ENCODE measurements at regions not wholly inside any gene's neighbourhood (a gene's known extent, or its start where the extent isn't known, plus 50 kb on each side); places are given as distances from the start of the nearest gene placed in this dataset.

DNA sequence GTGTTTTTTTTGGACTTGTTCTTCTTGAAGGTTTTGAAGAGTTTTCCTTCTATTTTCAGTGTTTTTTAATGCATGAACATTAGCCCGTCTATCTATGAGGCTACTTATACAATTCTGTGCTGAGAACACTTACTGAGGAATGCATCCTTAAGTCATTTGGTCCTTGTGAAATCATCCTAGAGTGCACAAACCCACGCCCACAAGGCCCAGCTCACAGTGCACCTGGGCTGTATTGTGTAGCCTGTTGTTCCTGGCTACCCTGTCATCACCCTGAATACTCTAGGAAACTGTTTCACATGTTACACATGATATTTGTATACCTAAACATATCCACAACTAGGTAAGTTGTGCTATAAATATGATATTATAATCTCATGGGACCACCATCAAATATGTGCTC is 1226.7 kb downstream of the NLGN4Y start:
- no peaks in the 10 kb centered on the region for H3K36me3 ChIP-seq (ENCODE audit: control insufficient read depth in 2 of 2, insufficient read depth in 2 of 2, low read length in 1 of 2)
- no peaks in the 10 kb centered on the region for H3K27me3 ChIP-seq (ENCODE audit: control insufficient read depth in 2 of 2, insufficient read depth in 1 of 2, low read length in 1 of 2)
- H3K4me3 ChIP-seq (ENCODE audit: low read length in 2 of 2), result no peak overlapping the region
- no peak overlapping the region for H3K27ac ChIP-seq (ENCODE audit: low read depth in 1 of 2, low read length in 1 of 2)
- DNase-seq (ENCODE audit: low read depth in 6 of 9, low spot score in 9 of 9), result no peak
- 80% methylated on average over 2 of the region's 2 CpGs for WGBS
- H3K9me3 ChIP-seq (ENCODE audit: control insufficient read depth in 2 of 2, insufficient read depth in 1 of 2, low read length in 1 of 2), result no peaks in the 10 kb centered on the region
- no peaks in the 10 kb centered on the region for H3K4me1 ChIP-seq (ENCODE audit: control insufficient read depth in 2 of 2, insufficient read depth in 2 of 2, low read length in 2 of 2)

DNA sequence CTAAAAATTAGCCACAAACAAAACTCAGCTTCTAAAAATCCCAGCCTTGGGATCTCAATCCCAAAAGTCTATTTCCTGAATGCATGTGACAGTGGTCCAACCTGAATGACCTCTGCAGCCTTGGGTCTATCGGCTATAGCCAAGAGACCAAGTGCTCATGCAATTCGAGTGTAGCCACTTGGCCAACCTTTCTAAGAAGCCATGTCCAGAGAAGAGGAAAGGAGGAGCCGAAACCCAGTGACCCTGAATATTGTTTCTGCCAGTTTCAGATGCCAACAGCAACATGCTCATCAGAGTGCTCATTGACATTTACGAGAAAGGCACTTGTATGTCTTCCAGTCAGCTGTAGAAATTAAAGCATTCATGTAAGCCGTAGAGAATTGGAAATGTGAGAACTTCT is 1231.9 kb downstream of the NLGN4Y start:
- H3K36me3 ChIP-seq (ENCODE audit: control insufficient read depth in 2 of 2, insufficient read depth in 2 of 2, low read length in 1 of 2), result no peaks in the 10 kb centered on the region
- no peak overlapping the region for H3K4me3 ChIP-seq (ENCODE audit: low read length in 2 of 2)
- no peaks in the 10 kb centered on the region for H3K9me3 ChIP-seq (ENCODE audit: control insufficient read depth in 2 of 2, insufficient read depth in 1 of 2, low read length in 1 of 2)
- H3K4me1 ChIP-seq (ENCODE audit: control insufficient read depth in 2 of 2, insufficient read depth in 2 of 2, low read length in 2 of 2), result no peaks in the 10 kb centered on the region
- WGBS, result 86% methylated on average over 5 of the region's 5 CpGs
- no peak for DNase-seq (ENCODE audit: low read depth in 6 of 9, low spot score in 9 of 9)
- no peak overlapping the region for H3K27ac ChIP-seq (ENCODE audit: low read depth in 1 of 2, low read length in 1 of 2)
- no peaks in the 10 kb centered on the region for H3K27me3 ChIP-seq (ENCODE audit: control insufficient read depth in 2 of 2, insufficient read depth in 1 of 2, low read length in 1 of 2)

DNA sequence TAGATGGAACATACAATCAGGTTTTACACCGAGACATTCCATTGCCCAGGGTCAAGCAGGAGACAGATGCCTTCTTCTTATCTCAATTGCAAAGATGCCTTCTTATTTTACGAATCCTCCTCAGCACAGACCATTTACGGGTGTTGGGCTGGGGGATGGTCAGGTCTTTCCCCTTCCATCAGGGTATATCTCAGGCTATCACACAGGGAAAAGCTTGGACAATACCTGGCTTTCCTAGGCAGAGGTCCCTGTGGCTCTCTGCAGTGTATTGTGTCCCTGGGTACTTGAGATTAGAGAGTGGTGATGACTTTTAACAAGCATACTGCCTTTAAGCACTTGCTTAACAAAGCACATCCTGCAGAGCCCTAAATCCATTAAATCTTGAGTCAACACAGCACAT is 1249.2 kb downstream of the NLGN4Y start:
- Histone ChIP-seq H3K9me3 (ENCODE audit: control insufficient read depth in 2 of 2, insufficient read depth in 1 of 2, low read length in 1 of 2) (no peaks in the 10 kb centered on the region), H3K27ac (ENCODE audit: low read depth in 1 of 2, low read length in 1 of 2) (no peak overlapping the region), H3K27me3 (ENCODE audit: control insufficient read depth in 2 of 2, insufficient read depth in 1 of 2, low read length in 1 of 2) (no peaks in the 10 kb centered on the region), H3K4me3 (ENCODE audit: low read length in 2 of 2) (no peak overlapping the region), H3K36me3 (ENCODE audit: control insufficient read depth in 2 of 2, insufficient read depth in 2 of 2, low read length in 1 of 2) (no peaks in the 10 kb centered on the region), H3K4me1 (ENCODE audit: control insufficient read depth in 2 of 2, insufficient read depth in 2 of 2, low read length in 2 of 2) (no peaks in the 10 kb centered on the region)
- DNase-seq (ENCODE audit: low read depth in 6 of 9, low spot score in 9 of 9), result no peak
- 47% methylated on average over 3 of the region's 3 CpGs for WGBS

DNA sequence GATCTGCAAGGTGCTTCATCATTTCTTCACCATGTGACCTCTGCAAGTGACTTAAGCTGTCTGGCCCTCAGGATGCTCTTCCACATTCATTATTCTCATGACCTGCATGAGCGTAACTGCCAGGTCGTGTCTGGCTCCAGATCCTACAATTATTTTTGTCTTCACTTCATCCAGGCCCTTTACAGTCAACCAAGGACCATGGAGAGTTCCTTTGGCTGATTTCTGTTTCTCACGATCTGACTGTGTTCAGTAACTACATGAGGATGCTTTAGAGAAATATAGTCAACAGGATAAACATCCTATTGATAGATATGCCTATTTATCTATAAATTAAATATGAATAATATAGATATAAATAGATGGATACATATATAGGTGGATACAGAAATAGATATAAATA is 1251.6 kb downstream of the NLGN4Y start:
- WGBS, result 76% methylated on average over 3 of the region's 3 CpGs
- no peak overlapping the region for H3K27ac ChIP-seq (ENCODE audit: low read depth in 1 of 2, low read length in 1 of 2)
- H3K4me1 ChIP-seq (ENCODE audit: control insufficient read depth in 2 of 2, insufficient read depth in 2 of 2, low read length in 2 of 2), result no peaks in the 10 kb centered on the region
- no peak for DNase-seq (ENCODE audit: low read depth in 6 of 9, low spot score in 9 of 9)
- H3K4me3 ChIP-seq (ENCODE audit: low read length in 2 of 2), result no peak overlapping the region
- no peaks in the 10 kb centered on the region for H3K36me3 ChIP-seq (ENCODE audit: control insufficient read depth in 2 of 2, insufficient read depth in 2 of 2, low read length in 1 of 2)
- no peaks in the 10 kb centered on the region for H3K27me3 ChIP-seq (ENCODE audit: control insufficient read depth in 2 of 2, insufficient read depth in 1 of 2, low read length in 1 of 2)
- no peaks in the 10 kb centered on the region for H3K9me3 ChIP-seq (ENCODE audit: control insufficient read depth in 2 of 2, insufficient read depth in 1 of 2, low read length in 1 of 2)

DNA sequence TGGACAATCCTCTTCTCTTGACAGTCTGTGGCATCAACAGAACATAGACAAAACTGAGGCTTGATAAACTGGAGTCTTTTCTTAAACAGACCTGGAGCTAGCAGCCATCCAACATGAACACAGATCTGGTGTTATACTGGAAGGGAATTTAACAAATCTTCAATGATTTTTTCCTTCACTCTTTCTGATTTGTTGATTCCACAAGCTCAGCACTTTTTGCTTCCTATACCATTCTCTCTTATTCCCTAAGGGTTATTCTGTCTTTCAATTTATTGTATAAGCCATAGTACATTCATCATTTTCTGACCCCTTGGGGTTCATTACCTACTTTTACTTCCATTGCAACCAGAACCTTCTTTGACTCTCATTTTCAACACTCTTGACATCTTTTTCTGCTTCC is 1255.6 kb downstream of the NLGN4Y start:
- no peak for DNase-seq (ENCODE audit: low read depth in 6 of 9, low spot score in 9 of 9)
- H3K4me3 ChIP-seq (ENCODE audit: low read length in 2 of 2), result no peak overlapping the region
- H3K4me1 ChIP-seq (ENCODE audit: control insufficient read depth in 2 of 2, insufficient read depth in 2 of 2, low read length in 2 of 2), result no peaks in the 10 kb centered on the region
- H3K27ac ChIP-seq (ENCODE audit: low read depth in 1 of 2, low read length in 1 of 2), result no peak overlapping the region
- H3K9me3 ChIP-seq (ENCODE audit: control insufficient read depth in 2 of 2, insufficient read depth in 1 of 2, low read length in 1 of 2), result no peaks in the 10 kb centered on the region
- H3K36me3 ChIP-seq (ENCODE audit: control insufficient read depth in 2 of 2, insufficient read depth in 2 of 2, low read length in 1 of 2), result no peaks in the 10 kb centered on the region
- no peaks in the 10 kb centered on the region for H3K27me3 ChIP-seq (ENCODE audit: control insufficient read depth in 2 of 2, insufficient read depth in 1 of 2, low read length in 1 of 2)

DNA sequence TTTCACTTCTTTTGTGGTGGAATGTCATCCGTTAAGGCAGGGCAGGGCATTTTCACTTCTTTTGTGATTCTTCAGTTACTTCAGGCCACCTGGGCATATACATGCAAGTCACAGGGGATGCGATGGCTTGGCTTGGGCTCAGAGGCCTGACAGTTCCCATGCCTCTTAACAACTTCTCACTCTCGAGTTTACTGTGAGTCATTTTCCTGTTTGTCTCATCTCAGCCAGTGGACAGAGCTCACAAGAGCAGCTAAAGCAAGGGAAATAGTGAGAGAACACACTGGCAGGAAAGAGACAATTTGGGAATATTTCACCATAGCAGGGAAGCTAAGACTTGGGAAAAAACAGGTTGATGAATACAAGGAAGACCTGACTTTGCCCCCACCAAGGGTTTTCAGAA is 1275.7 kb downstream of the NLGN4Y start:
- Histone ChIP-seq H3K9me3 (ENCODE audit: control insufficient read depth in 2 of 2, insufficient read depth in 1 of 2, low read length in 1 of 2) (no peaks in the 10 kb centered on the region), H3K4me1 (ENCODE audit: control insufficient read depth in 2 of 2, insufficient read depth in 2 of 2, low read length in 2 of 2) (no peaks in the 10 kb centered on the region), H3K36me3 (ENCODE audit: control insufficient read depth in 2 of 2, insufficient read depth in 2 of 2, low read length in 1 of 2) (no peaks in the 10 kb centered on the region), H3K27me3 (ENCODE audit: control insufficient read depth in 2 of 2, insufficient read depth in 1 of 2, low read length in 1 of 2) (no peaks in the 10 kb centered on the region), H3K27ac (ENCODE audit: low read depth in 1 of 2, low read length in 1 of 2) (no peak overlapping the region), H3K4me3 (ENCODE audit: low read length in 2 of 2) (no peak overlapping the region)
- DNase-seq (ENCODE audit: low read depth in 6 of 9, low spot score in 9 of 9), result no peak
- 32% methylated on average over 3 of the region's 3 CpGs for WGBS

DNA sequence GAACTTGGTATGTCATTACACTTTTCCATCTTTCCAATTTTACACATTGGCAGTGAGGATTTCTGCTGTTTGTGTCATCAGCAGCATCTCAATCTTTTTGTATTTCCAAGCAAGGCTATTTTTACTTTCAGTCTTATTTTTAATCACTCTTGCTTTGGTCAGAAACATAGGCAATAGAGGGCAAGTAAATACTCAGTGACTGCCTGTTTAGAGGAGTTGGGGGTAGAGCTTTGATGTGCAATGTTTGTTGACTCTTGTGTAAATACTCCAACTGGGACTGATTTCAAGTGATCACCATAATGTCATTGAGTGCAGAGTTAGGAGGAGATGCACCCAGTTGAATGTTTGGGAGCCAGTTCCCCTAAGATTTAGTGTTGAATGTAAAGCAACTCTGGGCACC is 1281.7 kb downstream of the NLGN4Y start:
- Histone ChIP-seq H3K9me3 (ENCODE audit: control insufficient read depth in 2 of 2, insufficient read depth in 1 of 2, low read length in 1 of 2) (no peaks in the 10 kb centered on the region), H3K4me3 (ENCODE audit: low read length in 2 of 2) (no peak overlapping the region), H3K36me3 (ENCODE audit: control insufficient read depth in 2 of 2, insufficient read depth in 2 of 2, low read length in 1 of 2) (no peaks in the 10 kb centered on the region), H3K27ac (ENCODE audit: low read depth in 1 of 2, low read length in 1 of 2) (no peak overlapping the region), H3K4me1 (ENCODE audit: control insufficient read depth in 2 of 2, insufficient read depth in 2 of 2, low read length in 2 of 2) (no peaks in the 10 kb centered on the region), H3K27me3 (ENCODE audit: control insufficient read depth in 2 of 2, insufficient read depth in 1 of 2, low read length in 1 of 2) (no peaks in the 10 kb centered on the region)
- no peak for DNase-seq (ENCODE audit: low read depth in 6 of 9, low spot score in 9 of 9)

DNA sequence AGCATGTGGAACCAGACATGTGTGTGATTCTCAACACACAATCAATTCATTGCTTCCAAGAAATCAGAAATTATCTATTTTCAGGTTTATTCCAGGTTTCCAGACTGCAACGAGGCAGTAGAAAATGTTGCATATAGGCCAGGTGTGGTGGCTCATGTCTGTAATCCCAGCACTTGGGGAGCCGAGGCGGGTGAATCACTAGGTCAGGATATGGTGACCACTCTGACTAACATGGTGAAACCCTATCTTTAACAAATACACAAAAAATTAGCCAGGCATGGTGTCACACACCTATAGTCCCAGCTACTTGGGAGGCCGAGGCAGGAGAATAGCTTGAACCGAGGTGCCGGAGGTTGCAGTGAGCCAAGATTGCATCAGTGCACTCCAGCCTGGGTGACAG is 1289.9 kb downstream of the NLGN4Y start:
- H3K36me3 ChIP-seq (ENCODE audit: control insufficient read depth in 2 of 2, insufficient read depth in 2 of 2, low read length in 1 of 2), result no peaks in the 10 kb centered on the region
- H3K27ac ChIP-seq (ENCODE audit: low read depth in 1 of 2, low read length in 1 of 2), result no peak overlapping the region
- no peaks in the 10 kb centered on the region for H3K9me3 ChIP-seq (ENCODE audit: control insufficient read depth in 2 of 2, insufficient read depth in 1 of 2, low read length in 1 of 2)
- H3K27me3 ChIP-seq (ENCODE audit: control insufficient read depth in 2 of 2, insufficient read depth in 1 of 2, low read length in 1 of 2), result no peaks in the 10 kb centered on the region
- no peak for DNase-seq (ENCODE audit: low read depth in 6 of 9, low spot score in 9 of 9)
- H3K4me3 ChIP-seq (ENCODE audit: low read length in 2 of 2), result no peak overlapping the region
- WGBS, result 93% methylated on average over 6 of the region's 6 CpGs
- no peaks in the 10 kb centered on the region for H3K4me1 ChIP-seq (ENCODE audit: control insufficient read depth in 2 of 2, insufficient read depth in 2 of 2, low read length in 2 of 2)

All from thymus (tissue), 11 donors.